ENCODE measurements at regions not wholly inside any gene's neighbourhood (a gene's known extent, or its start where the extent isn't known, plus 50 kb on each side); places are given as distances from the start of the nearest gene placed in this dataset.
"Not testable (repeated sequence)": the region's sequence is repeated elsewhere in the genome, so short reads cannot be mapped to it uniquely, and the experiment has no call there.

DNA sequence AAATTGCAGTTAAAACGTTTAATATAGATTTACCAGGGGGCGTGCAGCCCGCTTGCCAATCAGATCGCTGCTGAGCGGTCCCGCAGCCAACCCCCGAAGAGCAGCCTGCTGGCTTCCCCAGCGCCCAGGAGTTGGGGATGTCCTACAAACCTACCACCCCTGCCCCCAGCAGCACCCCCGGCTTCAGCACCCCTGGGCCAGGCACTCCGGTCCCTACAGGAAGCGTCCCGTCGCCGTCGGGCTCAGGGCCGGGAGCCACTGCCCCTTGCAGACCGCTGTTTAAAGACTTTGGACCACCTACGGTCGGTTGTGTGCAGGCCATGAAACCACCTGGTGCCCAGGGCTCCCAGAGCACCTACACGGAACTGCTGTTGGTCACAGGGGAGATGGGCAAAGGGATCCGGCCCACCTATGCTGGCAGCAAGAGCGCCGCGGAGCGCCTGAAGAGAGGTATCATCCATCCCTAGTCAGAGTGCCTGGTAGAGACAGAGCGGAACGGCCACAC is 1654.9 kb downstream of the SPATA31A7 start:
- TF ChIP-seq, protein P1, sequence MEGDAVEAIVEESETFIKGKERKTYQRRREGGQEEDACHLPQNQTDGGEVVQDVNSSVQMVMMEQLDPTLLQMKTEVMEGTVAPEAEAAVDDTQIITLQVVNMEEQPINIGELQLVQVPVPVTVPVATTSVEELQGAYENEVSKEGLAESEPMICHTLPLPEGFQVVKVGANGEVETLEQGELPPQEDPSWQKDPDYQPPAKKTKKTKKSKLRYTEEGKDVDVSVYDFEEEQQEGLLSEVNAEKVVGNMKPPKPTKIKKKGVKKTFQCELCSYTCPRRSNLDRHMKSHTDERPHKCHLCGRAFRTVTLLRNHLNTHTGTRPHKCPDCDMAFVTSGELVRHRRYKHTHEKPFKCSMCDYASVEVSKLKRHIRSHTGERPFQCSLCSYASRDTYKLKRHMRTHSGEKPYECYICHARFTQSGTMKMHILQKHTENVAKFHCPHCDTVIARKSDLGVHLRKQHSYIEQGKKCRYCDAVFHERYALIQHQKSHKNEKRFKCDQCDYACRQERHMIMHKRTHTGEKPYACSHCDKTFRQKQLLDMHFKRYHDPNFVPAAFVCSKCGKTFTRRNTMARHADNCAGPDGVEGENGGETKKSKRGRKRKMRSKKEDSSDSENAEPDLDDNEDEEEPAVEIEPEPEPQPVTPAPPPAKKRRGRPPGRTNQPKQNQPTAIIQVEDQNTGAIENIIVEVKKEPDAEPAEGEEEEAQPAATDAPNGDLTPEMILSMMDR (IDR thresholded peaks at IDR 0.05), result not testable (repeated sequence)
- TF ChIP-seq POLR2A (IDR thresholded peaks at IDR 0.05), result not testable (repeated sequence)

Measured in testis (tissue), 2 donors.